Mesodermal cell (in vitro differentiated cells): ENCODE measurements at regions not wholly inside any gene's neighbourhood (a gene's known extent, or its start where the extent isn't known, plus 50 kb on each side); places are given as distances from the start of the nearest gene placed in this dataset.

ENCODE experiments used
- H3K27ac ChIP-seq: 2 replicates; pipeline ENCODE4 v1.7.0; 2013; ENCODE audit warnings: mild to moderate bottlenecking, low read depth, low read length, moderate library complexity; ENCODE audit not compliant: severe bottlenecking
- H3K36me3 ChIP-seq: 2 replicates; pipeline ENCODE4 v1.7.1; 2013; ENCODE audit warnings: mild to moderate bottlenecking, low read length, moderate library complexity; ENCODE audit not compliant: control insufficient read depth, insufficient read depth
- H3K4me1 ChIP-seq: one replicate; pipeline ENCODE4 v1.7.1; 2013; ENCODE audit warnings: mild to moderate bottlenecking, low read length; ENCODE audit not compliant: insufficient read depth, control insufficient read depth, poor library complexity, severe bottlenecking
- H3K4me3 ChIP-seq: 2 replicates; pipeline ENCODE4 v1.7.0; 2013; ENCODE audit warnings: low read length, control low read depth, mild to moderate bottlenecking; ENCODE audit not compliant: insufficient read depth, poor library complexity, severe bottlenecking; ENCODE audit errors: extremely low read depth
- H3K9me3 ChIP-seq: 2 replicates; pipeline ENCODE4 v1.7.1; 2013; ENCODE audit warnings: mild to moderate bottlenecking, low read length, moderate library complexity; ENCODE audit not compliant: control insufficient read depth
- WGBS, 2 experiments: methylation state at CpG; one replicate each; pipeline ENCODE4 v1.1.5; 2013; ENCODE audit warnings: missing lambda C conversion rate in 2 of 2; ENCODE audit not compliant: insufficient coverage in 2 of 2; 5-methylcytosine and 5-hydroxymethylcytosine counted together

DNA sequence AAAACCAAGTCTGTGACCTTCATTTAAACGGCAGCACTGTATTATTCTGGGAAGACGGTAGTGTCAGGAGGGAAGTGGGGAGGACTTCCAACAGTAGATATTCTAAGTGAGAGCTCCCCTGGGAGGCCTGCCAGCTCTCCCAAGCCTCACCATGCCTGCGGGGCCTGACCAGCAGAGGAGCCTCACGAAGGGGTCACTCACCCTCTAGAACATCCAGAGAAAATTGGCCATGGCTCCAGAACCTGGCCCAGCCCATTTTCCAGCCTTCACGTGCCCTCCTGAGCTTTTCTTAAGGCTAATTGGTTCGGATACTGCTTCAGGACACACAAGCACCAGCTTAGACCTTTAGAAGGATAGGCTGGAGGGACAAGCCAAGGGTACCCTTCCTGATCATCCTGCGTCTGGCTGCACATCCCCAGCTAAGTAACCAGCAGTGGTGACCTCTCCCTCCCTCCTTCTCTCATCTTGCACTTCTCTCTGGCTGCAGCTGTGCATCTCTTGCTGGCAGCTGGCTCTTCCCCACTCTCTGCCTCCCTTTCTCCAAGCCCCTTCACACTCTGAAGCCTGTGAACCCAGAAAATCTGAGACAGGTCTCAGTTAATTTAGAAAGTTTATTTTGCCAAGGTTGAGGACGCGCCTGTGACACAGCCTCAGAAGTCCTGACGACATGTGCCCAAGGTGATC lies 120.1 kb upstream of the PKDCC start:
- WGBS, 2 experiments: 94% methylated on average over 8 to 10 of the region's 10 CpGs
- H3K4me1 ChIP-seq: peaks cover 45% of the 10 kb centered on the region
- H3K36me3 ChIP-seq: no peaks in the 10 kb centered on the region
- H3K9me3 ChIP-seq: no peaks in the 10 kb centered on the region
- no peak overlapping the region for H3K27ac ChIP-seq
- H3K4me3 ChIP-seq: no peak overlapping the region

- H3K9me3 ChIP-seq: no peaks in the 10 kb centered on the region
- H3K4me1 ChIP-seq: peaks cover 45% of the 10 kb centered on the region
- no peak overlapping the region for H3K27ac ChIP-seq
- WGBS, 2 experiments: 76 to 82% methylated on average over 6 of the region's 6 CpGs
- H3K4me3 ChIP-seq: no peak overlapping the region
- H3K36me3 ChIP-seq: no peaks in the 10 kb centered on the region
Measured at GRCh38 chr2:41928526-41928925, 119.3 kb upstream of the PKDCC start.

GRCh38 chr2:41930807-41931566 lies 116.8 kb upstream of the PKDCC start:
- WGBS, 2 experiments: 95% methylated on average over 9 to 13 of the region's 16 CpGs
- no peak overlapping the region for H3K27ac ChIP-seq
- H3K4me1 ChIP-seq: peaks cover 50% of the 10 kb centered on the region
- no peaks in the 10 kb centered on the region for H3K9me3 ChIP-seq
- H3K4me3 ChIP-seq: no peak overlapping the region
- H3K36me3 ChIP-seq: no peaks in the 10 kb centered on the region

DNA sequence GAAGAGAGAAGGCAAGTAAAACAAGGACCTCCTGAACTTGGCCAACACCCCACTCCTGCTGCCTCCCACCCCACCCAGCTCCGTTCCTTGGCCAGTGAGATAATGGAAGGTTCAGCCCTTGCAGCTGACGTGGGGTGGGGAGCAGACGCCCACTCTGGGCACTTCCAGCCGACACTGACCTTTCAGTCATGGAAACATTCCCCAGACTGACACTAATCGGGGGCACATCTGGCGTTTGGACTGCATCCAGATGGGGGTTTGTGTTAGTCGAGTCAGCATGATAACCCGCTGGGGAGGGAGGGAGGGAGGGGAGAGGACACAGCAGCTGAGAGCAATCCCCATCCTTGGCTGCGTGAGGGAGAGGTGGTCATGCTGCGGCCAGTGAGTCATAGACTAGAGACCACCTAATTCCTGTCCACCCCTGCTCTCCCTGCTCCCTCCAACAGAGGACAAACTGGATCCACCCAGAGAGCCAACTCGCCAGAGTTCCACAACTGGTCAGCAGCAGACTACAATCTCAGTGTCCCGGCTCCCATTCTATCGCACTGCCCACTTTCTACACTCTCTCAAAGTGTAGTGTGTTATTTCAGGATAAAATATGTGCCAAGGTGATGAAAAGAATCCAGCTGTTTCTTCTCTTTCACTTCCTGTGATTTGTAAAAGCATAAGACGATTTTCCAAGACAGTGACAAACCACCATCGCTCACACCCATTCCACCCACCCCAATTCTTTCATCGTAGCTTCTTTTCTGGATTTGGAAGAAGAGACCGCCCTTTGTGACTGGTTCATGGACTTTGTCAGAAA lies 115.4 kb upstream of the PKDCC start:
- no peak overlapping the region for H3K4me3 ChIP-seq
- no peaks in the 10 kb centered on the region for H3K36me3 ChIP-seq
- no peaks in the 10 kb centered on the region for H3K9me3 ChIP-seq
- peaks cover 52% of the 10 kb centered on the region for H3K4me1 ChIP-seq
- 89 to 99% methylated on average over 7 of the region's 17 CpGs for WGBS, 2 experiments
- H3K27ac ChIP-seq: peak overlapping the region; percentile 25

- 88 to 93% methylated on average over 2 to 3 of the region's 3 CpGs for WGBS, 2 experiments
- H3K4me1 ChIP-seq: peaks cover 56% of the 10 kb centered on the region
Measured at GRCh38 chr2:41933046-41933420, 114.8 kb upstream of the PKDCC start.

DNA sequence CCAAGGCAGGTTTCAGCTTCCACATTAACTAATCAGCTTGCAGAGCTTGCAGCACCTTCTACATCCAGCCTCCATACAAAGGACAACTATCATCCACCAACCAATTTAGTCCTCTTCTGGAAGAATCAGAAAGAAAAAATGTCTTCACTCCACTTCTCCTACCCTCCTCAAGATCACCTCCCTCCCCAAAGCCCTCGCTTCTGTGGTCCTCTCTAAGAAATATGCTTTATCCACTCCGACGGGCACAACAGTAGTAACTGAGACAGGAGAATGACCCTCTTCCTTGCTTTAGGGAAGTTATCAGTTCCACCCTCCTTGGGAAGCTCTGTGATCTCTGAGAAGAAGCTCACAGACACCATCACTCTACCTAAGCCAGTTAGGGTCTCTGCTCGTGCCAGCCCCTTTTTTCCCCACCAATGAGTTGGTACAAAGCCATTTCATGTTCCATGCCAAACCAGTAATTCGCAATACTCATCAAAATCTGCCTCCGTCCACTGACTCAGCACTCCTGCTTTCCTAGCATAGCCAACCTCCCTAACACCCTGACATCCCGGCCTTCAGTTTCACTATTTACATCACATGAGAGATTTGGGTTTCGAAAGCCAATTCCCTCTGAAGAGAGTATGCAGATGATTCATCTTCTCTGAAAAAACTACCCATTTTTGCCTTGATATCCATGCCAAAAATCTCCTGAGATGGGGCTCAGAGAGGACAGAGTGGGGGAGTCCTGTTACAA lies 114.1 kb upstream of the PKDCC start:
- H3K27ac ChIP-seq: peak overlapping the region; percentile 74
- H3K9me3 ChIP-seq: no peaks in the 10 kb centered on the region
- no peak overlapping the region for H3K4me3 ChIP-seq
- peaks cover 58% of the 10 kb centered on the region for H3K4me1 ChIP-seq
- H3K36me3 ChIP-seq: no peaks in the 10 kb centered on the region
- 91 to 97% methylated on average over 6 to 7 of the region's 8 CpGs for WGBS, 2 experiments

More at GRCh38 chr2:41933046-41933420, 114.8 kb upstream of the PKDCC start:
- no peaks in the 10 kb centered on the region for H3K9me3 ChIP-seq
- no peak overlapping the region for H3K4me3 ChIP-seq
- H3K36me3 ChIP-seq: no peaks in the 10 kb centered on the region
- no peak overlapping the region for H3K27ac ChIP-seq

GRCh38 chr2:41934329-41934958 lies 113.4 kb upstream of the PKDCC start:
- Histone ChIP-seq H3K9me3 (no peaks in the 10 kb centered on the region), H3K36me3 (no peaks in the 10 kb centered on the region), H3K4me3 (no peak overlapping the region), H3K27ac (peak overlapping the region; percentile 74), H3K4me1 (peaks cover 61% of the 10 kb centered on the region)
- 78 to 80% methylated on average over 8 to 9 of the region's 10 CpGs for WGBS, 2 experiments

- peaks cover 66% of the 10 kb centered on the region for H3K4me1 ChIP-seq
- WGBS, 2 experiments: no CpG with 5 or more reads among the region's 2 CpGs
- no peaks in the 10 kb centered on the region for H3K36me3 ChIP-seq
- no peaks in the 10 kb centered on the region for H3K9me3 ChIP-seq
- peak overlapping the region; percentile 74 for H3K27ac ChIP-seq
- no peak overlapping the region for H3K4me3 ChIP-seq
Measured at GRCh38 chr2:41935002-41935401, 112.8 kb upstream of the PKDCC start.

DNA sequence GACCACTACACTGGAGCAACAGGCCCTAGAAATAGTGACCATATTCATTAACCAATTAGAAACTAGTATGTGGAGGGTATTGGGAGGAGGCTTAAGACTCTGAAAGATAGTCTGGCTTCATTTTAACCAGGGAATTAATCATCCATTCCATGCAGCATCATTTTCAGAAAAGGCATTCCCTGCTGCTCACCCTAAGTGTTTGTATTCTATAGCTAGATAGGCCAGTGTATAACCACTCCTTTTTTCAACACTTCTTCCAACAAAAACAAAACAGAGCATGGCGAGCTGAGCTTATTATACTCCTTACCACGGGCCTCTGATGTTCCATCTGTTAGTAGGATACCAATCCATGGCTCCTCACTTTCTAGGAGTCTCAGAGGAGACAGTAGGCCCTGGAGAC lies 112.0 kb upstream of the PKDCC start:
- no peaks in the 10 kb centered on the region for H3K9me3 ChIP-seq
- H3K36me3 ChIP-seq: no peaks in the 10 kb centered on the region
- H3K4me1 ChIP-seq: peaks cover 66% of the 10 kb centered on the region
- H3K4me3 ChIP-seq: no peak overlapping the region
- 78 to 100% methylated on average over 2 of the region's 2 CpGs for WGBS, 2 experiments
- H3K27ac ChIP-seq: peak overlapping the region; percentile 4
